GM19467 (cell line): ENCODE measurements at regions not wholly inside any gene's neighbourhood (a gene's known extent, or its start where the extent isn't known, plus 50 kb on each side); places are given as distances from the start of the nearest gene placed in this dataset.
A peak's percentile ranks its signal among the peaks of the same experiment; 100 is the strongest.

ENCODE experiments used
- ATAC-seq: cut with Tn5 transposase; IDR thresholded peaks from one replicate; pipeline ENCODE4 v1.9.1; 2021; ENCODE audit warnings: mild to moderate bottlenecking, moderate library complexity; ENCODE audit not compliant: unreplicated experiment

- ATAC-seq = peak; percentile 60
Measured at GRCh38 chr3:160129459-160130061, 95.7 kb upstream of the C3orf80 start.

DNA sequence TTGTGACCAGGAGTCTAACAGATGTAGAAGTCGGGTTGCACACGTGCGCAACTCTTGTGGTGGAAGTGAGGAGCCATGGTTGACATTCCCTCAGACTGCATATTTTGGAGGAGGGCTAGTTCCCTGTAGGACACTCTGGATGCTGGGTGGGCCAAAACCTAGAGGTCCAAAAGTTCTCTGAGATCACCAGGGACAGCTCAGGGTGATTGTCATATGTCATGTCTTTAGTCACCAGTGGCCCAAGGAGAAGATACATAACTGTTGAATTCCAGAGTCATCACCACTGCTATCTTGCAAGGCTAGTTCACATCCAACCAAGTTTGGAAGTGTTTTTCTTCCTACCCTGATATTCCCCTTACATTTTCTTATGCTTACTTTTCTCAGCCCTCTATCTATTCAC is 95.2 kb upstream of the C3orf80 start:
- no peak for ATAC-seq

- no peak for ATAC-seq
Measured at GRCh38 chr3:160130950-160131349, 94.3 kb upstream of the C3orf80 start.

- ATAC-seq = no peak
Measured at GRCh38 chr3:160132226-160132625, 93.0 kb upstream of the C3orf80 start.

DNA sequence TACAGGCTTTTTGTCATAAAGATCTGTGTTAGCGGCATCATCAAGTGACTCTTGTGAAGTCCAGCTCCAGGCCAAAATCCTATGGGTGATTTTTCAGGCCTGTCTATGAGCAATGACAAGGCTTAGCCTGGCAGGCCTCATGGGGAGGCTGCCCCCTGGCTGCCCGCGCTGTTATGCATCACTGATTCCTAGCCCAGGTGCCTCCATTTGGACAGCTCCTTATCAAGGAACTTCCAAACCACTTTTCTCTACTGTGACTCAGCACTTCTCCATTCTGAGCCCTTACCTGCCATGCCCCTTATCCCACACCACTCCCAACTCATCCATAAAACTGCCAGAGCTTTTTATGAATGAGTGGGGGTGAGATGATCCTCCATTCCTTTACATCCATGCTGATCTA is 91.5 kb upstream of the C3orf80 start:
- ATAC-seq = no peak

DNA sequence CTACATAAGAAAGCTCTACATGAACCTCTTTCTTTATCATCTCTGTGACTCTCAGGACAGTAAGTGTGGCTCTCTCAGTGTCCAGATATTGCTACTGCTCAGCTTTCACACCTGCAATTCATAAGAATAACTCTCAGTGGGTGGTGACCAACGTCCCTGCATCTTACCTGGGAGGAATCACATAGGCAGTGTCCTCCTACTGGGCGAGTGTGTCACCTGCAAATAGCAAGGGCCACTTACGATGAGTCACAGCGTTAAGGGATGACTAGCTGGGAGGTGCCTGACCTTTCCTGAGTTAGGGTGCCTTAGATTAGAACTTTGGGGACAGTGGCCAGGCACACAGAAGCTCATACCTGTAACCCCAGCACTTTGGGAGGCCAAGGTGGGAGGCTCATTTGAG is 90.8 kb upstream of the C3orf80 start:
- no peak for ATAC-seq

DNA sequence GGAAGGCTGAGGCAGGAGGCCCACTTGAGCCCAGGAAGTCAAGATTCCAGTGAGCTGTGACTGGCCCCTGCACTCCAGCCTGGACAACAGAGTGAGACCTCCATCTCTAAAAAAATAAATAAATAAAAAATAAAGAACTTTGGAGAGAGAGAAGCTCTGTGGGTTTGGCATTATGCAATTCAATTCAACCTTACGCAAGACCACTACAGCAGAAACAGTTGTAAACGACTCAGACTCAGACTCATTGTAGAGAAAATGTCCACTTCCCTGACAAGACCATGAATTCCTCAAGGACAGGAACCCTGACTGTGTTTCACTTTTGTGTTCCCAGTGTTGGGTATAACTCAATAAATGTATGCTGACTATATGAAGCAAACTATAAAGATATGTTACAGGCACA is 90.3 kb upstream of the C3orf80 start:
- no peak for ATAC-seq

DNA sequence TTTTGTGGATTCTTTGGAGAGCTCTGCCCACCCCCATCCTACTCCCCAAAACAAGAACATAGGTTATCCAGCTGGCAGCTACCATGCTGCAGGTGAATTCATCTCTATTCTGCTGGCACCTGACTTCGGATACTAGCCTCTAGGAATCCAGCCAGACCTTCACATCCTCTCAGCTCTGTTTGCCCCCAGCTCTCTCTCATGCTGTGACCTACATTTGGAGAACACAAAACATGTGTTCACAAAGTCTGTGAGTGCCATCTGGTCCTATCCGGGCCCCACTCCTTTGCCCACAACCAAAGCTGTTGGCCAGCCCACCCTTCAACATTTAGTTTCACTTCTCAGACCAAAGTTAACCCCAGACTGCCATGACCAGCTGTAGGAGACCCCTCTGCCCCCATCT is 89.4 kb upstream of the C3orf80 start:
- ATAC-seq = no peak

GRCh38 chr3:160136421-160136820 is 88.8 kb upstream of the C3orf80 start:
- ATAC-seq = no peak

DNA sequence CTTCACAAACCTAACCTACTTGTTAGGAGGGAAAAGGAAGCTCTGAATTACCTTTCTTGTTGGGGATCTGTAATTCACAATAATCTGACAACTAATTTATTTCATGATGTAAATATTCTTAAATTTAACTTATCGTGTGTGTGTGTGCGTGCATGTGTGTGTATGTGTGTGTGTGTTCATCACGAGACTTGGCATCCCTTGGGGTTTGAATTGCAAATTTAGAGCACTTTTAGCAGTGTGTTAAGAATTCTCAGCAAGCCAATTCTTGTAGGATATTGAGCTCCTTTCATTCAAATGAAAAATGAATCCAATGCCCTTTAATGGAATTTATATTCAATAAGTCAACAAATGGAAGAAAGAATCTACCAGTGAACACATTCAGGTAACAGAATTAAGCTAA is 85.9 kb upstream of the C3orf80 start:
- no peak for ATAC-seq

DNA sequence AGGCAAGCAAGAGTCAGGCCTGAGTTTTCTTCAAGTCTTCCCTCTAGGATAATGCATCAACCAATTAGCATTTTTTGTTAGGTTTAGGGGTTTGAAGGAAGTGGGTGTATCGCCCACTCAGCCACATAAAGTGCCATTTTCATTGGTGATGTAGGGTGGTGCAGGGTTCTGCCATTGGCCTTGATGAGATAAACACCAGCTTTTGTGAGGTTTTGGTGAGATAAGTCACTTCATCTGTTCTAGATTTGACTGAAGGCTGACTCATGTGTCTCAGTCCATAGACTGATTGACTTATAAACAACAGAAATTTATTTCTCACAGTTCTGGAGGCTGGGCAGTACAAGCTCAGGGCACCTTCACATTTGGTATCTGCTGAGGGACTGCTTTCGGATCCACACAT is 84.5 kb upstream of the C3orf80 start:
- ATAC-seq = no peak

DNA sequence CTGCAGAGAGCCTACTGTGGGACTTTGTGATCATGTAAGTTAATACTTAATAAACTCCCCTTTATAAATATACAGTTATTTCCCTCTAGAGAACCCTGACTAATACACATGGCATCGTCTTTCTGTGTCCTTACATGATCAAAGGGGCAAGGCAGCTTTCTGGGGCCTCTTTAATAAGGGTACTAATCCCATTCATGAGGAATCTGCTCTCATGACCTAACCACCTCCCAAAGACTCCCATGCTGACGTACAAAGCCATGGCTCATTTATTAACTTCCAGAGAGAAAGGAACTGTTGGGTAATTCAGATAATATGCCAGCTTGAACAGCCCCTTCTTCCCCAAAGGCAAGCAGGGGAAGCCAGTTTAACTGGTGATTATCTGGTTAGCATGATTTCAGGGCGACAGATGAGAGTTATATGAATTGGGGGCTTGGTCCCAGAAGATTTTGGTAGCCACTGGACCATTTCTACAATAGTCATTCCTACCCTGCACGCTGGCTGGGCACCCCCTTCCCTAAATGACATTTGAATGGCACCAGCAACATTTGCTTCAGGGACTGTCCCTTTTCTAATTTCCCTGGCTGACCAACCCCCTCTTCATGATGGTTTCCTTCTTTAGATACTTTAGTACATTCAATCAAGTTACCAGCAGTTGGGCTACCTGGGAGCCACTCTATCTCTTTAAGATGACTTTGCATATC is 83.6 kb upstream of the C3orf80 start:
- ATAC-seq = no peak

- ATAC-seq = no peak
Measured at GRCh38 chr3:160143482-160143881, 81.7 kb upstream of the C3orf80 start.

GRCh38 chr3:160150066-160150465 is 75.2 kb upstream of the C3orf80 start:
- no peak for ATAC-seq

GRCh38 chr3:160150525-160150924 is 74.7 kb upstream of the C3orf80 start:
- no peak for ATAC-seq

GRCh38 chr3:160152638-160153037 is 72.6 kb upstream of the C3orf80 start:
- ATAC-seq = no peak

DNA sequence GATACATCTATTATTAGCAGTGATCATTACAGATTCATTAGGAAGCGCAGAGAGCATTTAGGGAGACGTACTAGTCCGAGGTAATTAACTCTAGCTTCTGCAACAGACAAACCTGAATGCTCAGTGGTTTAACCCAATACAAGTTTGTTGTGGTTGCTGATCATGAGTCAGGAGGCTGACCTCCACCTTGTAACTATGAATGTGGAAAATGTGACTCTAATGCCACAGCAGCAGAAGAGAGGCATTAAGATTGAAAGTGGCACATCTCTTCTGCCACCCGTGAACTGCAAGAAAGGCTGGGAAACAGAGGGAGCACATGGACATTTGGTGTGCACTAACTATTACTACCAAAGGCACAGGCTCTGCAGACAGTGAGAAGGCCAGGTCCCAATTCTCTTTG is 71.2 kb upstream of the C3orf80 start:
- ATAC-seq = no peak

DNA sequence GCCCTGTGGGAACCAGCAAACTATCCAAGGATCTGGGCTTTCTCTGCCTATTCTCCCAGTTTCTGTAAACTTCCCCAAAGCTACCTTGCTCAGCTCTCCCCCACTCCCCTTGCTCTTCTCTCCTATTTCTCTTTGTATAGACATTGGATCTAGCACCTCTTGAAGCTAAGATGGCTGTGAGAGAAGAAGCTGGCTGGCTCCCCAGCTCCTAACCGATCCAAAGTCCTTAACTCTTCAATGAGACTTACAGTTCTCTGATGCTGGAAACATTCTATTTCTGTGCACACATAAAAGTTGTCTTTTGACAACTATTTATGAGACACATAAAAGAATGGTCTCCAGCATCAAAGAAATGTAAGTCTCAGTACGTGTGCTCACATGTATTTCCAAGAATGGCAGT is 70.6 kb upstream of the C3orf80 start:
- ATAC-seq = no peak

- ATAC-seq = no peak
Measured at GRCh38 chr3:160157321-160157720, 67.9 kb upstream of the C3orf80 start.

- no peak for ATAC-seq
Measured at GRCh38 chr3:160159341-160159740, 65.9 kb upstream of the C3orf80 start.

DNA sequence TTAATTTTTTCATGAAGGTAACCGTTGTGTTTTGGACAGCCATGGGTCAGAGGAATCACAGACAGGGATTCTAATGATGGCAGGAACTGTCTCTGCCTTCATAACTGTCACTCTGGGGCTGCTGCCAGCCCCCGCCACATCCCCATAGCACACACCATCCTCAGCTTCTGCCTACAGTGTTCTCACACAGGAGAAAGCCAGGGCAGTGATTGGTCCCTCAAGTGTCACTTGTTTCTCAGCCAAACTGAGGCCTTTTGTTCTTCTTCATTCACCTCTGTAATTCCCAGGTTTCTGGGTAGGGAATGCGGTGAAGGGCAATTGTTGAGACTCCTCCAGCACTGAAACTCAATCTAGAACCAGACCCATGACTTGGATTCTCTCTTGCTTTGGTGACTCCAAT is 65.4 kb upstream of the C3orf80 start:
- ATAC-seq = no peak

DNA sequence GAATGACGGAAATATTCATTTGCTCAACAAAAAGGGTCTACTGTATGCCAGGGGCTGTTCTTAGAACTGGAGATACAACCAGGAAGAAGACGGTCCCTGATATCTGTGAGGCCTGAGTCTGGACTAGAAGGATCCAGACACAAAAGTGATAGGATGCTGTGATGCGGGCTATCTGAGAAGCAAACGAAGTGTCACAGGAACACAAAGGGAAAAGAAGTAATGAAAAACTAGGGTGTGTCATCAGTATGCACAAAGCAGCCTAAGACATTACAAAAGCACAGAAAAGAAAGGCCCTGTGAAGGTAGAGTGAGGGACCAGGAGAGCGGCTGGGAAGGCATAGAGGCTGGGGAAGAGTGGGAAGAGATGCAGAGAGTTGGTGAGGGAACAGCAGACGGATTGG is 63.3 kb upstream of the C3orf80 start:
- no peak for ATAC-seq

GRCh38 chr3:160162440-160162839 is 62.8 kb upstream of the C3orf80 start:
- no peak for ATAC-seq
